GM12864 (cell line): ENCODE measurements at regions not wholly inside any gene's neighbourhood (a gene's known extent, or its start where the extent isn't known, plus 50 kb on each side); places are given as distances from the start of the nearest gene placed in this dataset.

Experiments
- DNase-seq: peaks from one replicate; pipeline ENCODE4 v3.0.0-alpha.2; 2011; ENCODE audit warnings: low read depth
- H3K4me3 ChIP-seq: 2 replicates; pipeline ENCODE4 v1.5.1; 2011; ENCODE audit warnings: mild to moderate bottlenecking, low read depth, low read length, control low read depth
- CTCF ChIP-seq: IDR thresholded peaks from 2 replicates; pipeline ENCODE4 v1.5.1; 2011; ENCODE audit warnings: low read depth, mild to moderate bottlenecking, moderate library complexity, low read length, control low read depth, inconsistent platforms; ENCODE audit errors: missing control alignments

- no peak overlapping the region for H3K4me3 ChIP-seq
- no peak for TF ChIP-seq CTCF
- no peak for DNase-seq
Measured at GRCh38 chr6:18326980-18327379, 60.2 kb upstream of the RNF144B start.

GRCh38 chr6:18326001-18326400 lies 61.1 kb upstream of the RNF144B start:
- DNase-seq: no peak
- TF ChIP-seq CTCF: no peak
- H3K4me3 ChIP-seq: no peak overlapping the region

- no peak overlapping the region for H3K4me3 ChIP-seq
- no peak for DNase-seq
- TF ChIP-seq CTCF: no peak
Measured at GRCh38 chr6:18324706-18325042, 60.3 kb upstream of the DEK start.

- peak; percentile 61 for TF ChIP-seq CTCF
- peak; percentile 18 for DNase-seq
- H3K4me3 ChIP-seq: no peak overlapping the region
Measured at GRCh38 chr6:18323935-18324705, 59.8 kb upstream of the DEK start.

- no peak for DNase-seq
- no peak for TF ChIP-seq CTCF
- no peak overlapping the region for H3K4me3 ChIP-seq
Measured at GRCh38 chr6:18317850-18318249, 53.5 kb upstream of the DEK start.

GRCh38 chr6:18314317-18314997 lies 50.1 kb upstream of the DEK start:
- no peak for DNase-seq
- no peak for TF ChIP-seq CTCF

More at GRCh38 chr6:18314317-18314997, 50.1 kb upstream of the DEK start:
- H3K4me3 ChIP-seq: no peak overlapping the region
